GM18505 (cell line): ENCODE measurements at regions not wholly inside any gene's neighbourhood (a gene's known extent, or its start where the extent isn't known, plus 50 kb on each side); places are given as distances from the start of the nearest gene placed in this dataset.

Experiments
- ATAC-seq: cut with Tn5 transposase; IDR thresholded peaks from one replicate; pipeline ENCODE4 v1.9.1; 2021; ENCODE audit not compliant: unreplicated experiment
- POLR2A ChIP-seq: IDR thresholded peaks from 4 replicates; pipeline ENCODE4 v1.6.1; 2011; ENCODE audit warnings: borderline replicate concordance; ENCODE audit not compliant: insufficient read depth, insufficient read length; ENCODE audit errors: extremely low read depth

DNA sequence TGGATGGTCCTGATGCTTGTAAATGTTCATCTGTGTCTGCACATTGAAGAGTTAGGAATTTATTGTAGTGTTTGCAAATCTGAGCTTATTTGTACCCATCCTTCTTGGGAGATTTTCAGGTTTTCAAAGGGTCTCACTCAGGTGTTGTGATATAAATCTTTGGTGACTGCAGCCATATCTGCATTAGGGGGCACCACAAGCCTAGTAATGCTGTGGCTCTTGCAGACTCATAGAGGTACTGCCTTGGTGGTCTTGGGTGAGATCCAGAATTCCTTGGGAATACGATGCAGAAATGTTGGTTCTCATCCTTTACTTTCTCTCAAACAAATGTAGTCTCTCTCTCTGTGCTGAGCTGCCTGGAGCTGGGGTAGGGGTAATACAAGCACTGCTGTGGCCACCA is 405.9 kb downstream of the TTLL7 start:
- no peak for TF ChIP-seq POLR2A
- no peak for ATAC-seq

DNA sequence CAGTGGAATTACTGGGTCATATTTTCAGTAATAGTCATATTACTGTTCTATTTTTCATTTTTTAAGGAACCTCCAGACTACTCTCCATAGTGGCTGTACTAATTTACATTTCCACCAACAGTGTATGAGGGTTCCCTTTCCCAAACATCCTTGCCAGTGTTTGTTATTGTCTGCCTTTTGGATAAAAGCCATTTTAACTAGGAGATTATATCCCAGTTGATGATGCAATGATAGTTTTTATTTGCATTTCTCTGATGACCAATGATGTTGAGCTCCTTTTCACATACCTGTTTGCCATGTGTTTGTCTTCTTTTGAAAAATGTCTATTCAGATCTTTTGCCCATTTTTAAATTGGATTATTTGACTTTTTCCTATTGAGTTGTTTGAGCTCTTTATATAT is 410.8 kb downstream of the TTLL7 start:
- TF ChIP-seq POLR2A = no peak
- ATAC-seq = no peak

DNA sequence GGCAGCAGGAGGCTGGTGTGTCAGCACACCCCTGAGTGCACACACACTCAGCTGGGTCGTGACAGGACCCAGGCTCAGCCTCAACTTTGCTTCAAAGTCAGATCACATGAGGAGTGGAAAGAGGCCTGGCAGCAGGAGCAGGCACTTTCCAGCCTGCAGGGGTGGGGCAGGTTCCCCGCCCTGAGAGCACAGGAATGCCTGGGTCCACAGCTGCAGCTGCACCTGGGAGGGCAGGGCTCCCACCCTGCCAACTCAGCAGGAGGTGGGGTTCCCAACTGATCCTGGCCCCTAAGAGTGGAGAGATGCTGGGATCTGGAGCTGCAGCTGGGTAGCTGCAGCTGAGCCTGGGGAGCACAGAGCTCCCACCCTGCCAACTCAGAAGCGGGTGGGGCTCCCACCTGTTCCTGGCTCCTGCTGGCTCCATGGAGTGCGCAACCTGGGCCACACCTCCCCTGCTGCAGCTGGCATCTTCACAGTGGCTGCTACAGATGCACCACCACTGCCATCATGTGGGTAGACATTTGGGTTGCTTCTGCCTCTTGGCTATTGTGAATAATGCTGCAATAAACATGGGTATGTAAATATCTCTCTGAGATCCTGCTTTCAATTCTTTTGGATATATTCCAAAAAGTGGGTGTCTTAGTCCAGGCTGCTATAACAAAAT is 415.4 kb downstream of the TTLL7 start:
- ATAC-seq = no peak
- no peak for TF ChIP-seq POLR2A

DNA sequence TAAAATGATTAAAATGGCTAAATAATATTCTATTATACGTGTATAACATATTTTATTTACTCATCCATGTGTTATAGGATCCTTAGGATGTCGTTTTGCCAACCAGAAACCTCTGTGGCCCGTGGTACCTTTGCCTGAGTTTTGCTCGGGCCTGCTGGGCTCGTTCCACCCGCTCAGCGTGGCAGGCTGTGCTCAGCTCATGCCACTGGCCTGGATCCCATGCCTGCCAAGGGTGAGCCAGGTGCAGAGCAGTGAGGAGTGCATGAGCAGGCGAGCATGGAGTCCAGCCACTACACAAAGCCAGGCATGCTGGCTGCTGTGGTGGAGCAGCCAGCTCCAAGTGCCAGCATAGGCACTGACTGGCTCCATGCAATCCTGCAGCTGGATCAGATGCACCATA is 417.2 kb downstream of the TTLL7 start:
- no peak for ATAC-seq
- TF ChIP-seq POLR2A = no peak

DNA sequence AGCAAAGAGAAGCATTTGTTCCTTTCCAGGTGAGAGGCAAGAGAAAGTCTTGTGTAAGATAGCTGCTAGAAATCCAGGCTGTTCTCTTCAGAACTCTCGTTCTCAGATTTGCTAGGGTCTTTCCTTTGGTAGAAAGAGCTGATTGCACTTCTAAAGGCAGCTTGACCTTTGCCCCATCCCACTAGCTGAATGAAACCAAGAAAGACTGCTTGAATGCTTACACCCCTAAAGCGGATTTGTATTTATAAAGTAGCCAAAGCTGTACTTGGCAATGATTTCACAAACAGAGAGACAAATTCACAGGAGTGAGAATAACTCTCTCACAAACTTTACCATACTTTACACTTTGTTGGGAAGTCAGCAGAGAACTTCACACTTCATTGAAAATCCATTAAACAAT is 424.1 kb downstream of the TTLL7 start:
- TF ChIP-seq POLR2A = no peak
- no peak for ATAC-seq

DNA sequence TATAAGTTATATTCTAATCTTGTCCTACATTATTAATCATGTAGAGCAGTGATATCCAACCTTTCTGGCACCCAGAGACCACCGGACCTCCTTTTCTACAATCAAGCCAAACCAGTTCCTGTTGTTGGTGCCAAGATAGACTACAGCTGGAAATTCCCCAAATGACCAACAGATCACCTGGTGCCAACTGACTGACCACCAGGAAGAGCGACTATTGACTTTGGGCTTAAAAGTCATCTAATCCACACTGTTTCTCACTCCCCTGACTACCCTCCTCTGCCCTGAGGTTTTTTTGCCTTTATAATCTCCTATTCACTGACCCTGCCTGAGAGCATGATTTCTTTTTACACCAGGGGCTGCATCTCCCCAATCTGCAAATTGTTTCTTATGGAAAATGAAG is 425.2 kb downstream of the TTLL7 start:
- TF ChIP-seq POLR2A = no peak
- ATAC-seq = no peak

DNA sequence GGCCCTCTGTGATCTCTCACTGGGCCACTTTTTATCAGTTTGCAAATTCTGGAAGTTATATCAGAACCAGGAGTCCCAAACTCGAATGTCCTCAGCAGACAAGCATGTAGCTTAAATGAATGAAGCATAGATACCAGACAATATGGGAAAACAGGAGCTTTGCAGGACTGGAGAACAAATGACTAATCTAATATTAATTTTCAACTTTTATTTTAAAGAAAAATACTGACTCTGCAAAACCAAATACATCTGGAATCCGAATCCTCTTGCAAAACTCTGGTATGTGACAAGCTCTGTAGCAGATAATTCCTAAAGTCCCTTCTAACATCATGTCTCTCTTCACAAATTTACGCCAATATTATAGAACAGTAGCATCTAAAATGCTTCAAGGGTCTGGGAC is 427.4 kb downstream of the TTLL7 start:
- ATAC-seq = no peak
- no peak for TF ChIP-seq POLR2A

DNA sequence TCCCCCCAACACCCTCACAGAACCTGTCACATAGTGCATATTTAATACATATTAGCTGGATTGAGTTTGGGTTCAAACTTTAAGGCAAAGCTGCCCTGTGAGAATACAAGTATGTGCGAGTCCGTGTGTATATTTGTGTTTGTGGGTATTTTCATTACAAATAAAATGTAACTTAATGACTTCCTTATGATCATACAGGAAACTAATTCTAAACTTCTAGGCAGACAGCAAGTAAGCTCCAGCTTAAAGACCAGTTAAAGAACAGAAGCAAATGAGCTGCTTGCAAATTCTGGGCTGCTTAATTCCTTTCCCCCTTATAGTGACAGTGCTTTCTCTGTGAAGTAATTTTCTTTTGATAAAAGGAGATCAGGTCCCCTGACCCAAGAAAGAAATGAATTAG is 437.6 kb downstream of the TTLL7 start:
- ATAC-seq = no peak
- TF ChIP-seq POLR2A = no peak

DNA sequence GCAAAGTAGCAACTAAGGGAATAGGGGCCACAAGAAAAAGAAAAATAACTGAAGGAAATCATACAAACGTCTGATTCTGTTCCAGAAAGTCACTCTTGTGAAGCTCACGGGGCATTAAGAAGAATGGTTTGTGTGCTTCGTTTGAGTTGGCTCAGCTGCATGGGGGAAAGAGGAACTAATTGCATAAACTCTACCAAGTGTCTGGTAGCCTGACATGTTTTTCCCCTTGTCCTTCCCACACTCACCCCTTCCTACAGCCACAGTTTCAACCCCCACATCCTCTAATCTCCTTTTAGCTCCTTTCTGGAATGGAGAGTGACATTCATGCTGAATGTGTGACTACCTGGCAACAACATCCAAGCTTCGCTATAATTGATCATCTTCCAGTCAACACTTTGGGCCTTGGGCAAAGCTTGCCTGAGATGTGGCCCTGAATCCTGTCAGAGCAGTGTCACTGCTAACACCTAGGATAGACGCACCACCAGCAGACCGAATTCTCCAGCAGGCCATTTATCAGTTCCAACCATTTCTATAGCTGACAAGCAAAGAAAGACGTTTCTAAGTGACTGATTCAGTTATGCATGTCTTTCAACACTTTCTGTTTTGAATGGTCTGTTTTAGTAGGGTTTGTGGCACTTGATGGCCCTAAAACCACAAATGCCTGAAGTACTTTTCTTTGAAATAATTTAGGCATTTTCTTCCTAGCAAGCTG is 439.6 kb downstream of the TTLL7 start:
- no peak for TF ChIP-seq POLR2A
- no peak for ATAC-seq

DNA sequence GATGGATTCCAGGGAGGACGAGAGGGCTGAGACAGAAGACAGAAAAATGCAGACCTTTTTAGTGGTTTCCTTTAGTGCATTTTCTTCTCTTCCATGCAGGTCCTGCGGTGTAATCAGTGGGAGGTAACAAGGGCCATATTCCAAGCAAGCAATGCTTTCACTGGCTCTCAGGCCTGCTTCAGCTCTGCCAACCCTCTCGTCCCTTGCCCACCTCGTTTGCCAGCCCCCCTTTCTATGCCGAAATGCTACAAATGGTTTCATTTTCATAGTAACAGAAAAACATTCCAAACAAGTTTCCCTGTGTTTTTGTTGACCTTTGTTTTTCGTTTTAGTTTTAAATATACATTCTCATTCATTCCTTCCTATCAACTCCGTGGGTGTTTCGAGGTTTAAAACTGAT is 443.1 kb downstream of the TTLL7 start:
- ATAC-seq = no peak
- TF ChIP-seq POLR2A = no peak

DNA sequence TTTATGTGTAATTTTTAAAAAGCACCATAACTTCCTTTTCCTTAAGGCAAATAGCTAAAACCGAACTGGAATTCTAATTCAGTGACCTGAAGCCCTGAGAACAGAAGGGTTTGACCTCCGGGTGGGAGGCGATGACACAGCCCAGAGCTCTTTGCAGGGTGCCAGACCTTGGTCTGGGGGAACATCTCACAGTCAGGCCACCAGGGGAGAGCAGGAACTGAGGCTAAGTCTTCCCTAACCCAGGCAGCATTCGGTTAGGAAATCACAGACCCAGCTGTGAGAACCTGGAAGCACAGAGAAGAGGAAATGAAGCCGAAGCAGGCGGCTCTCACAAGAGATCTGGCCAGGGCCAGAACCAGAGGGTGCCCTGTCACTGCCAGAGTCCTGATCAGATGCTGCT is 444.8 kb downstream of the TTLL7 start:
- ATAC-seq = no peak
- no peak for TF ChIP-seq POLR2A

DNA sequence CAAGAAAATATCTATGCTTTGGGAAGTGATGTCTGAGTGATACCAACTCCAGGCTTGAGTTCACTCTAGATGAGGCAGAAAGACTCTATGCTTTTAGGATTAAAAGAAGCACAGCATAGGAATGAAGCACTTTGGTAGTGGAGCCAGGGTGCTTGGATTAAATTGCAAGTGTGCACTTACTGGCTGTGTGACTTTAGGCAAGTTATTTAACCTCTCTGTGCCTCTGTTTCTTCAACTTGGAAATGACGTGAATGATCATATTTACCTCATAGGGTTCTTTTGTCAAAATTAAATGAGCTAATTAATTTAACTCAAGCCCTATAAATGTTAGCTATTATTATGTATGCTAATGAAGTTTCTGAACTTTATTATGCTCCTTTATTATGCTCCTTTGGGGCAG is 446.1 kb downstream of the TTLL7 start:
- ATAC-seq = no peak
- no peak for TF ChIP-seq POLR2A

DNA sequence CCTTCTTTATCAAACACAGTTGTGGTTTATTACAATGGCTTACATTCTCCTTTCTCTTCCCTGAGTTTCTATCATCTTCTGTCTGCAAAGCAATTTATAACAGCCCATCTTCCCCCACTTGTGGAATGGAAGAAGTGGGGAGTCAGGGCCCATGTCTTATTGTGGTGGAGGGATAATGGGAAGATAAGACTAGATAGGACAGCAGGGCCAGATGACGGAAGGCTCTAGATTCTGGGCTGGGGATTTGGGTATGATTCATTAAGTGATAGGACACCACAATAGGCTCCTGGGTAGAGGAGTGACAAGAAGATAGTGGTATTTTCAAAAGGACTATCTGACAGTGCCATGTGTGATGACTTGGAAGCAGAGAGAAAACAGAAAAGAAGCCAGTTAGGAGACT is 450.6 kb downstream of the TTLL7 start:
- no peak for TF ChIP-seq POLR2A
- no peak for ATAC-seq

DNA sequence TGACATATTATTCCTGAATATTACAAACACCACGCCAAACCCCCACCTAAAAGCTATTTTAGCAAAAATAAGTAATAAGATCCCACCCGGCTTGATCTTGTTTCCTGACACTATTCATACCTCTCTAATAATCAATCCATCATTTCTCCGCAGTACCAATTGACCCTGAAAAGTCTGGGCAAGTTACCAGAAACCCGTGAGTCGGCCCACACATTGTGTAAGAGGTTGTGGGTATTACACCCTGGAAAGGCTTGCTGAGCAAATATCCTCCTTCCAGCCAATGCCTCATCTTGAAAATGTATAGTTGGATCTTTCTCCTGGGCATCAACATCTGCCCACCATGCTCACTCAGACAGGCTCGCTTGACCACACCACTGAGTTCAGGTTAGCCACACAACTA is 451.0 kb downstream of the TTLL7 start:
- no peak for ATAC-seq
- no peak for TF ChIP-seq POLR2A
